Choroid plexus epithelial cell (primary cell): ENCODE measurements at regions not wholly inside any gene's neighbourhood (a gene's known extent, or its start where the extent isn't known, plus 50 kb on each side); places are given as distances from the start of the nearest gene placed in this dataset.
"Not testable (repeated sequence)": the region's sequence is repeated elsewhere in the genome, so short reads cannot be mapped to it uniquely, and the experiment has no call there.

ENCODE experiments used
- DNase-seq: peaks from one replicate; pipeline ENCODE4 v3.0.0-alpha.2; 2010; ENCODE audit warnings: low read depth
- H3K4me3 ChIP-seq: 2 replicates; pipeline ENCODE4 v1.5.1; 2011; ENCODE audit warnings: low read depth, mild to moderate bottlenecking, control low read depth, low read length, moderate library complexity
- CTCF ChIP-seq: conservative IDR thresholded peaks from 2 replicates; pipeline ENCODE4 v1.5.1; 2011; ENCODE audit warnings: low read depth, mild to moderate bottlenecking, control low read depth, inconsistent platforms, low read length, moderate library complexity

- no peak for DNase-seq
- H3K4me3 ChIP-seq: no peak overlapping the region
- no peak for TF ChIP-seq CTCF
Observed at GRCh38 chr9:19630760-19631159, 158.1 kb downstream of the SLC24A2 start.

- no peak for DNase-seq
- peak; percentile 7 for TF ChIP-seq CTCF
- H3K4me3 ChIP-seq: no peak overlapping the region
Observed at GRCh38 chr9:19629488-19629887, 159.3 kb downstream of the SLC24A2 start.

GRCh38 chr9:19625426-19625825 is 163.4 kb downstream of the SLC24A2 start:
- not testable (repeated sequence) for H3K4me3 ChIP-seq, DNase-seq

GRCh38 chr9:19624519-19624918 is 164.3 kb downstream of the SLC24A2 start:
- DNase-seq: no peak
- TF ChIP-seq CTCF: no peak

GRCh38 chr9:19623941-19624340 is 164.9 kb downstream of the SLC24A2 start:
- TF ChIP-seq CTCF: no peak
- H3K4me3 ChIP-seq: no peak overlapping the region
- DNase-seq: no peak

More at GRCh38 chr9:19624519-19624918, 164.3 kb downstream of the SLC24A2 start:
- H3K4me3 ChIP-seq: no peak overlapping the region

GRCh38 chr9:19620326-19620725 is 168.5 kb downstream of the SLC24A2 start:
- TF ChIP-seq CTCF: no peak
- DNase-seq: no peak

GRCh38 chr9:19619221-19619620 is 169.6 kb downstream of the SLC24A2 start:
- no peak overlapping the region for H3K4me3 ChIP-seq
- DNase-seq: no peak
- no peak for TF ChIP-seq CTCF

More at GRCh38 chr9:19620326-19620725, 168.5 kb downstream of the SLC24A2 start:
- H3K4me3 ChIP-seq: no peak overlapping the region

GRCh38 chr9:19618816-19619215 is 170.0 kb downstream of the SLC24A2 start:
- no peak for TF ChIP-seq CTCF
- DNase-seq: no peak
- no peak overlapping the region for H3K4me3 ChIP-seq
